ENCODE measurements at regions not wholly inside any gene's neighbourhood (a gene's known extent, or its start where the extent isn't known, plus 50 kb on each side); places are given as distances from the start of the nearest gene placed in this dataset.

- no peaks in the 10 kb centered on the region for H4K20me1 ChIP-seq (ENCODE audit: insufficient read depth)
- peaks cover 13% of the 10 kb centered on the region for H3K4me1 ChIP-seq (replicated peaks; ENCODE audit: insufficient read depth)
- intact Hi-C loops (cut with micrococcal nuclease; ENCODE audit: unreplicated experiment), result no loop called here
- DNase-seq, result no peak
- H3K4me2 ChIP-seq, result no peak overlapping the region
- no peaks in the 10 kb centered on the region for H3F3A ChIP-seq (ENCODE audit: insufficient read depth, low read depth)
- no peak overlapping the region for H3K27ac ChIP-seq
- no peaks in the 10 kb centered on the region for H3K9me3 ChIP-seq (ENCODE audit: insufficient read depth, low read depth)
- ChIA-PET POLR2A (ENCODE audit: unreplicated experiment) (no interaction called here), CTCF (no interaction called here)
- no peaks in the 10 kb centered on the region for H3K27me3 ChIP-seq (ENCODE audit: insufficient read depth, low read depth)
- no peak overlapping the region for H2AFZ ChIP-seq
- no peaks in the 10 kb centered on the region for H3K36me3 ChIP-seq (ENCODE audit: low read depth)
- H3K9me2 ChIP-seq (ENCODE audit: insufficient read depth), result no peaks in the 10 kb centered on the region
- H3K79me2 ChIP-seq (ENCODE audit: low read depth), result no peaks in the 10 kb centered on the region
- no peak overlapping the region for H3K4me3 ChIP-seq
- no TSS peak for BruUV-seq (replicated peaks)
- no peak for TF ChIP-seq EZH2 (IDR thresholded peaks at IDR 0.05; ENCODE audit: low read depth)
- TF ChIP-seq CTCF (conservative IDR thresholded peaks at IDR 0.05), result no peak
Observed at GRCh38 chr18:61989138-61989537, 96.3 kb upstream of the RNF152 start.

GRCh38 chr18:61988100-61988499 lies 95.3 kb upstream of the RNF152 start:
- TF ChIP-seq CTCF (conservative IDR thresholded peaks at IDR 0.05) (no peak), EZH2 (IDR thresholded peaks at IDR 0.05; ENCODE audit: low read depth) (no peak)

GRCh38 chr18:61985681-61986080 lies 92.9 kb upstream of the RNF152 start:
- no peaks in the 10 kb centered on the region for H3K9me3 ChIP-seq (ENCODE audit: insufficient read depth, low read depth)
- intact Hi-C loops (cut with micrococcal nuclease; ENCODE audit: unreplicated experiment), result no loop called here

More at GRCh38 chr18:61988100-61988499, 95.3 kb upstream of the RNF152 start:
- Histone ChIP-seq H3K27ac (no peak overlapping the region), H3K4me3 (no peak overlapping the region), H3K9me3 (ENCODE audit: insufficient read depth, low read depth) (no peaks in the 10 kb centered on the region), H3K4me1 (replicated peaks; ENCODE audit: insufficient read depth) (peaks cover 12% of the 10 kb centered on the region), H3K9me2 (ENCODE audit: insufficient read depth) (no peaks in the 10 kb centered on the region), H3K27me3 (ENCODE audit: insufficient read depth, low read depth) (no peaks in the 10 kb centered on the region), H3K79me2 (ENCODE audit: low read depth) (no peaks in the 10 kb centered on the region), H3K4me2 (no peak overlapping the region), H2AFZ (no peak overlapping the region), H4K20me1 (ENCODE audit: insufficient read depth) (no peaks in the 10 kb centered on the region), H3K36me3 (ENCODE audit: low read depth) (no peaks in the 10 kb centered on the region), H3F3A (ENCODE audit: insufficient read depth, low read depth) (no peaks in the 10 kb centered on the region)
- intact Hi-C loops (cut with micrococcal nuclease; ENCODE audit: unreplicated experiment), result no loop called here
- CTCF ChIA-PET, result no interaction called here
- BruUV-seq (replicated peaks), result no TSS peak
- DNase-seq, result no peak
- POLR2A ChIA-PET (ENCODE audit: unreplicated experiment), result no interaction called here

More at GRCh38 chr18:61985681-61986080, 92.9 kb upstream of the RNF152 start:
- no peak for TF ChIP-seq CTCF (conservative IDR thresholded peaks at IDR 0.05)
- TF ChIP-seq EZH2 (IDR thresholded peaks at IDR 0.05; ENCODE audit: low read depth), result no peak
- H3K27ac ChIP-seq, result no peak overlapping the region
- POLR2A ChIA-PET (ENCODE audit: unreplicated experiment), result no interaction called here
- H3K36me3 ChIP-seq (ENCODE audit: low read depth), result no peaks in the 10 kb centered on the region
- no peaks in the 10 kb centered on the region for H3K4me1 ChIP-seq (replicated peaks; ENCODE audit: insufficient read depth)
- no TSS peak for BruUV-seq (replicated peaks)
- no peaks in the 10 kb centered on the region for H3F3A ChIP-seq (ENCODE audit: insufficient read depth, low read depth)
- H3K4me3 ChIP-seq, result no peak overlapping the region
- H2AFZ ChIP-seq, result no peak overlapping the region
- H3K9me2 ChIP-seq (ENCODE audit: insufficient read depth), result no peaks in the 10 kb centered on the region
- no peaks in the 10 kb centered on the region for H3K79me2 ChIP-seq (ENCODE audit: low read depth)
- no peak overlapping the region for H3K4me2 ChIP-seq
- no peaks in the 10 kb centered on the region for H3K27me3 ChIP-seq (ENCODE audit: insufficient read depth, low read depth)
- DNase-seq, result no peak
- CTCF ChIA-PET, result no interaction called here
- no peaks in the 10 kb centered on the region for H4K20me1 ChIP-seq (ENCODE audit: insufficient read depth)

All from PC-9 (cell line).